SK-N-SH treated with all-trans-retinoic acid at 6 μM for 48 hours (cell line): ENCODE measurements at regions not wholly inside any gene's neighbourhood (a gene's known extent, or its start where the extent isn't known, plus 50 kb on each side); places are given as distances from the start of the nearest gene placed in this dataset.

Experiments used
- ARNTL ChIP-seq: fragments of 450-650 bp; formaldehyde crosslinking; IDR thresholded peaks from 2 replicates; pipeline ENCODE4 v1.5.0; 2020; ENCODE audit warnings: low read depth, mild to moderate bottlenecking, moderate library complexity, borderline replicate concordance
- CREB5 ChIP-seq: fragments of 250-450 bp; sonication (Bioruptor Pico); IDR thresholded peaks from 2 replicates; pipeline ENCODE4 v1.5.1; 2020; ENCODE audit warnings: low read depth, mild to moderate bottlenecking, moderate library complexity
- PPARA ChIP-seq: fragments of 250-450 bp; sonication (Bioruptor Pico); IDR thresholded peaks from 2 replicates; pipeline ENCODE4 v1.5.0; 2020; ENCODE audit warnings: mild to moderate bottlenecking, borderline replicate concordance
- ZFP3 ChIP-seq: fragments of 250-450 bp; sonication (Bioruptor Pico); IDR thresholded peaks from 2 replicates; pipeline ENCODE4 v1.5.0; 2020; ENCODE audit warnings: mild to moderate bottlenecking, moderate library complexity
- ZFP30 ChIP-seq: fragments of 450-650 bp; formaldehyde crosslinking; IDR thresholded peaks from 2 replicates; pipeline ENCODE4 v1.5.0; 2022; ENCODE audit warnings: mild to moderate bottlenecking, moderate library complexity
- ZNF565 ChIP-seq: fragments of 450-650 bp; formaldehyde crosslinking; conservative IDR thresholded peaks from 2 replicates; pipeline ENCODE4 v1.5.0; 2020; ENCODE audit warnings: low read depth, mild to moderate bottlenecking, moderate library complexity
- ZNF70 ChIP-seq: fragments of 450-650 bp; formaldehyde crosslinking; IDR thresholded peaks from 2 replicates; pipeline ENCODE4 v1.5.0; 2020; ENCODE audit warnings: mild to moderate bottlenecking, moderate library complexity
- ZNF8 ChIP-seq: fragments of 450-650 bp; formaldehyde crosslinking; IDR thresholded peaks from 2 replicates; pipeline ENCODE4 v1.5.0; 2020; ENCODE audit warnings: mild to moderate bottlenecking, moderate library complexity
- TF ChIP-seq, protein P1 (sequence below): fragments of 250-450 bp; sonication (Bioruptor Pico); IDR thresholded peaks from 2 replicates; pipeline ENCODE4 v1.8.0; 2021; ENCODE audit warnings: low read depth, mild to moderate bottlenecking, moderate library complexity, borderline replicate concordance
- TF ChIP-seq, protein P2 (sequence below): fragments of 250-450 bp; sonication (Bioruptor Pico); IDR thresholded peaks from 2 replicates; pipeline ENCODE4 v1.8.0; 2020; ENCODE audit warnings: mild to moderate bottlenecking, moderate library complexity, borderline replicate concordance
- TF ChIP-seq, protein P3 (sequence below): fragments of 250-450 bp; sonication (Bioruptor Pico); IDR thresholded peaks from 2 replicates; pipeline ENCODE4 v1.5.0; 2020; ENCODE audit warnings: mild to moderate bottlenecking, moderate library complexity

DNA sequence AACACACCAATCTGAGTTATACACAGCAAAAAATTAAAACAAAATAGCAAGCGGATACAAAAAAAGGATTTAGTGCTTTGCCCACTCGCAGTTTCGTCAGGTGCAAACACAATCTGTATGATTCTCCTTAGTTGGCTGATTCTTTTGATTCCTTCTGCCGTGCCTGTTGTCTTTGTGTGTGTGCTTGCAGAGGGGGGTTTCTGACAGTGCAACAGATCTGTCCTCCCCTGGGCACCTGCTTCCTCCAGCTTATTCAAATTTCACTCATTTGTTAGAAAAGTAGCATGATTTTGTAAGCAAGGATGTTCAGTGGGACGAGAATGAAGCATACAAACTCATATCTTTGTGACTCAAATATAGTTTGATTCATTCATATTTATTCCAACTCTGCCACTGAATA, 74.0 kb upstream of the NEO1 start:
- TF ChIP-seq CREB5 (CRISPR knock-in tag) (no peak), ZFP3 (CRISPR knock-in tag) (no peak), ZFP30 (CRISPR knock-in tag) (no peak), PPARA (no peak), ZNF70 (no peak), ARNTL (CRISPR knock-in tag) (no peak), ZNF565 (no peak), ZNF8 (CRISPR knock-in tag) (no peak)
- TF ChIP-seq, protein P1, sequence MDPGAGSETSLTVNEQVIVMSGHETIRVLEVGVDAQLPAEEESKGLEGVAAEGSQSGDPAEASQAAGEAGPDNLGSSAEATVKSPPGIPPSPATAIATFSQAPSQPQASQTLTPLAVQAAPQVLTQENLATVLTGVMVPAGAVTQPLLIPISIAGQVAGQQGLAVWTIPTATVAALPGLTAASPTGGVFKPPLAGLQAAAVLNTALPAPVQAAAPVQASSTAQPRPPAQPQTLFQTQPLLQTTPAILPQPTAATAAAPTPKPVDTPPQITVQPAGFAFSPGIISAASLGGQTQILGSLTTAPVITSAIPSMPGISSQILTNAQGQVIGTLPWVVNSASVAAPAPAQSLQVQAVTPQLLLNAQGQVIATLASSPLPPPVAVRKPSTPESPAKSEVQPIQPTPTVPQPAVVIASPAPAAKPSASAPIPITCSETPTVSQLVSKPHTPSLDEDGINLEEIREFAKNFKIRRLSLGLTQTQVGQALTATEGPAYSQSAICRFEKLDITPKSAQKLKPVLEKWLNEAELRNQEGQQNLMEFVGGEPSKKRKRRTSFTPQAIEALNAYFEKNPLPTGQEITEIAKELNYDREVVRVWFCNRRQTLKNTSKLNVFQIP = no peak
- TF ChIP-seq, protein P2, sequence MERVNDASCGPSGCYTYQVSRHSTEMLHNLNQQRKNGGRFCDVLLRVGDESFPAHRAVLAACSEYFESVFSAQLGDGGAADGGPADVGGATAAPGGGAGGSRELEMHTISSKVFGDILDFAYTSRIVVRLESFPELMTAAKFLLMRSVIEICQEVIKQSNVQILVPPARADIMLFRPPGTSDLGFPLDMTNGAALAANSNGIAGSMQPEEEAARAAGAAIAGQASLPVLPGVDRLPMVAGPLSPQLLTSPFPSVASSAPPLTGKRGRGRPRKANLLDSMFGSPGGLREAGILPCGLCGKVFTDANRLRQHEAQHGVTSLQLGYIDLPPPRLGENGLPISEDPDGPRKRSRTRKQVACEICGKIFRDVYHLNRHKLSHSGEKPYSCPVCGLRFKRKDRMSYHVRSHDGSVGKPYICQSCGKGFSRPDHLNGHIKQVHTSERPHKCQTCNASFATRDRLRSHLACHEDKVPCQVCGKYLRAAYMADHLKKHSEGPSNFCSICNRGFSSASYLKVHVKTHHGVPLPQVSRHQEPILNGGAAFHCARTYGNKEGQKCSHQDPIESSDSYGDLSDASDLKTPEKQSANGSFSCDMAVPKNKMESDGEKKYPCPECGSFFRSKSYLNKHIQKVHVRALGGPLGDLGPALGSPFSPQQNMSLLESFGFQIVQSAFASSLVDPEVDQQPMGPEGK (CRISPR knock-in tag) = no peak
- TF ChIP-seq, protein P3, sequence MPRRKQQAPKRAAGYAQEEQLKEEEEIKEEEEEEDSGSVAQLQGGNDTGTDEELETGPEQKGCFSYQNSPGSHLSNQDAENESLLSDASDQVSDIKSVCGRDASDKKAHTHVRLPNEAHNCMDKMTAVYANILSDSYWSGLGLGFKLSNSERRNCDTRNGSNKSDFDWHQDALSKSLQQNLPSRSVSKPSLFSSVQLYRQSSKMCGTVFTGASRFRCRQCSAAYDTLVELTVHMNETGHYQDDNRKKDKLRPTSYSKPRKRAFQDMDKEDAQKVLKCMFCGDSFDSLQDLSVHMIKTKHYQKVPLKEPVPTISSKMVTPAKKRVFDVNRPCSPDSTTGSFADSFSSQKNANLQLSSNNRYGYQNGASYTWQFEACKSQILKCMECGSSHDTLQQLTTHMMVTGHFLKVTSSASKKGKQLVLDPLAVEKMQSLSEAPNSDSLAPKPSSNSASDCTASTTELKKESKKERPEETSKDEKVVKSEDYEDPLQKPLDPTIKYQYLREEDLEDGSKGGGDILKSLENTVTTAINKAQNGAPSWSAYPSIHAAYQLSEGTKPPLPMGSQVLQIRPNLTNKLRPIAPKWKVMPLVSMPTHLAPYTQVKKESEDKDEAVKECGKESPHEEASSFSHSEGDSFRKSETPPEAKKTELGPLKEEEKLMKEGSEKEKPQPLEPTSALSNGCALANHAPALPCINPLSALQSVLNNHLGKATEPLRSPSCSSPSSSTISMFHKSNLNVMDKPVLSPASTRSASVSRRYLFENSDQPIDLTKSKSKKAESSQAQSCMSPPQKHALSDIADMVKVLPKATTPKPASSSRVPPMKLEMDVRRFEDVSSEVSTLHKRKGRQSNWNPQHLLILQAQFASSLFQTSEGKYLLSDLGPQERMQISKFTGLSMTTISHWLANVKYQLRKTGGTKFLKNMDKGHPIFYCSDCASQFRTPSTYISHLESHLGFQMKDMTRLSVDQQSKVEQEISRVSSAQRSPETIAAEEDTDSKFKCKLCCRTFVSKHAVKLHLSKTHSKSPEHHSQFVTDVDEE = no peak
